Right ventricle myocardium inferior (tissue), 1 donor: ENCODE measurements at regions not wholly inside any gene's neighbourhood (a gene's known extent, or its start where the extent isn't known, plus 50 kb on each side); places are given as distances from the start of the nearest gene placed in this dataset.
"Not testable (repeated sequence)": the region's sequence is repeated elsewhere in the genome, so short reads cannot be mapped to it uniquely, and the experiment has no call there.

Source experiments
- ATAC-seq: fragments of 200-7000 bp; cut with Tn5 transposase; one replicate; pipeline ENCODE4 v1.9.1; 2020; ENCODE audit warnings: mild to moderate bottlenecking, moderate library complexity
- DNase-seq: peaks from one replicate; pipeline ENCODE4 v3.0.0; 2021; ENCODE audit errors: missing footprints
- intact Hi-C: fragments of 100-400 bp; cut with DNase I; formaldehyde crosslinking; loops from one replicate; pipeline ENCODE4 v1.11.0; 2022
- donor health status: DM: no; HTN: yes; CAD: no; lungs with severe emphysema.

GRCh38 chr5:166571668-166572067 is 1719.8 kb upstream of the WWC1 start:
- no peak for ATAC-seq
- no peak for DNase-seq
- intact Hi-C loops: no loop called here

- intact Hi-C loops: no loop called here
- ATAC-seq: no peak
- DNase-seq: no peak
These were observed 1715.1 kb upstream of the WWC1 start for GRCh38 chr5:166576323-166576722.

GRCh38 chr5:166581826-166582225 is 1709.6 kb upstream of the WWC1 start:
- DNase-seq: no peak
- ATAC-seq: no peak
- intact Hi-C loops: no loop called here

DNA sequence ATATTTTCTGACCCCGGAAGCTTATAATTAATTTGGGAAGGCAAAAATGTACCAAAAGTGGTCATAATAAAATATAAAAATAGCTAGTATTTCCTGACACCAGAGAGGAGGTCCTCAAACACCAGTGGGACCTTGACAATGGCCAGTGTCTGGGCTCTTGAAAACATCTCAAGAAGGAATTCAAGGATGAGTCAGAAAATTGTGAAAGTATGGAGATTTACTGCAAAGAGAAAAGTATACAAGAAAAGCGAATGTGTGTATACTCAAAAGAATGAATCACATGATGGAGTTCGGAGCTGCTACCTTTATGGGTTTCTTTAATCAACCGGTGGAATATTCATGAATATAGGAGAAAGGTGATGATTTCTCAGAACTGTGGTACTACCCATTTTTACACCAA is 1709.0 kb upstream of the WWC1 start:
- intact Hi-C loops: no loop called here
- ATAC-seq (no peak), DNase-seq (no peak)

GRCh38 chr5:166594567-166594966 is 1696.9 kb upstream of the WWC1 start:
- no peak for DNase-seq
- intact Hi-C loops: no loop called here
- ATAC-seq: no peak

DNA sequence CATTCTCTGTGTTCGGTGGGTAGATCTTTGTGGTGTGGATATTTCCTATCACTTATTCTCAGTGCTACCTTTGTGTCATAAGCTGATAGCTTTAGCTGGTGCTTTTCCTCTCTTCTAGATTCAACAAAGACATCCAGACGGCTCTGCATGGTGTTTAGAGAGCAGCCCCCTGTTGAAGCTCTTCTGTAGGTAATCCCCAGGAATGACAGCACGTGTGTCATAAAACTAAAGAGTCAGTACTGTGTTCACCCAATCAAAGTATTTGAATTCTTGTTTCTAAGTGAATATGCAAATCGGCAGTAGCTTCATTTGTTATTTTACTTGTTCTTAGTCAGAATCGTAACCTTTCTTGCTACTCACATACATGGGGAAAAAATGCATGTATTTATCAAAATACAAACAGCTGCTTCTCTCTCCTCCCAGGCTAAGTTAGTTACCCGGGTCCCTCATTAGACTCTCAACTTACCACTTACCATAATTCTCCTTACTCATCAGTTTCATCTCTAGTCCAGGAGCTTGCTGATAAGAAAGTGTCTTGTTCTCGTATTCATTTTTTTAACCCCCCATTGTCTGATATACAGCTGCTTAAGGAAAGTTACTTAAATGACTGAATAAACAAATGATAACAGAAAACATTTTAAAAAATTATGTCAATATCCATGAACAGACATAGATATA is 1696.0 kb upstream of the WWC1 start:
- intact Hi-C loops: no loop called here
- no peak for DNase-seq
- no peak for ATAC-seq

DNA sequence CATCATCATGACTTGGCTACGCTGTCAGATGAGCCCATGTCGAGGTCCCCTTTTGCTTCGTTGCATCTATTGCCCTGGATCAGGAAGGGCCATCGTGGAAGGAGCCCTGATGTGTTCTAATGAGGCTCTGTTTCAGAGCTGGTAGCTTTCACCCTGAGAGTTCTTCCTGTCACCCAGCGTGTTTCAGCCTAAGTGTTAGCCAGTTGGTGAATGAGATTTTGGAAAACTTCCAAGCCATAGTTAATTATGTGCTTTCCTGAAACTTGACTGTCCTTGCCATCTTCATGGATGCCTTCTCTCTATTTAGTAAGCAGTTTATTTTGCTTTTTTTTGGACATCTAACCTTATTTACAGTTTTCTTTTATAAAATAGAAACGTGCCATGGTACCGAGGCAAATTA is 1695.4 kb upstream of the WWC1 start:
- no peak for ATAC-seq
- intact Hi-C loops: no loop called here
- no peak for DNase-seq

DNA sequence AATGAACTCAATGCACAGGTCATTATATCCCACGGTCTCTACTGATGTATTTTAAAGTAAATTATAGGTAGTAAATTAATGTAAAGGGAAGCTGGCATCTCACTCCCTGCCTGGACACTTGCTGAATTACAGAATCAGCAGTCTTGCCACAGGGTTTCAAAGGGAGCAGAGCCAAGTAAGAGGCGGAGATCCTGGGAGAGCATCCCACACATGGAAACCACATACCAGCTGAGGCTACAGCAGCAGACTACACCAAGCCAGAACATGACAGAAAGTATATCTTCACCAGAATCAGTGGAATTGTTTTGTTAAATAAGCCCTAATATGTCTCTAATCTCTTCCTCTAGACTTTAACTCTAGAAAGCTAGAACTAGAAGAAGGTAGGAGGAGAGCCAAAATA is 1689.2 kb upstream of the WWC1 start:
- no peak for ATAC-seq
- DNase-seq: no peak
- intact Hi-C loops: no loop called here

- no peak for ATAC-seq
- DNase-seq: no peak
- intact Hi-C loops: no loop called here
These were observed 1673.9 kb upstream of the WWC1 start for GRCh38 chr5:166617507-166617906.

DNA sequence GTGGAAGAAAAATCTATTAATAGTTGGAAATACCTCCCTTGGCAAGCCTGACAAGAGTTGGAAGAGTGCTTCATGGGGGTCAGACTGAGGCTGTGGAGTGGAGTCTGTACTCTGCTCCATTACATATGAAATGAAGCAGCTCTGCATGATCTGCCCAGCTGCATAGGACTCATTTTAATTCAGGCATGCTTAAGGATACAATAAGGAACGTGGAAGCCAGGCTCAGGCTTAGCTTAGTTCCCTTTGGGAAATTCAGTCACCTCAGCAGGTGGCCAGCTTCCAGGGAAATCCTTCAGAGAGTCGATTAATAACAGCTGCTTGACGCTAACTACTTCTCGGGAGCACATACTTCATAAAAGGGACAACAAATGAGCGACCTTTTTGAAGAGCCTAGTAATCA is 1672.9 kb upstream of the WWC1 start:
- DNase-seq: no peak
- ATAC-seq: no peak
- intact Hi-C loops: no loop called here

- DNase-seq (no peak), ATAC-seq (no peak)
- intact Hi-C loops: no loop called here
These were observed 1666.9 kb upstream of the WWC1 start for GRCh38 chr5:166624573-166624972.

DNA sequence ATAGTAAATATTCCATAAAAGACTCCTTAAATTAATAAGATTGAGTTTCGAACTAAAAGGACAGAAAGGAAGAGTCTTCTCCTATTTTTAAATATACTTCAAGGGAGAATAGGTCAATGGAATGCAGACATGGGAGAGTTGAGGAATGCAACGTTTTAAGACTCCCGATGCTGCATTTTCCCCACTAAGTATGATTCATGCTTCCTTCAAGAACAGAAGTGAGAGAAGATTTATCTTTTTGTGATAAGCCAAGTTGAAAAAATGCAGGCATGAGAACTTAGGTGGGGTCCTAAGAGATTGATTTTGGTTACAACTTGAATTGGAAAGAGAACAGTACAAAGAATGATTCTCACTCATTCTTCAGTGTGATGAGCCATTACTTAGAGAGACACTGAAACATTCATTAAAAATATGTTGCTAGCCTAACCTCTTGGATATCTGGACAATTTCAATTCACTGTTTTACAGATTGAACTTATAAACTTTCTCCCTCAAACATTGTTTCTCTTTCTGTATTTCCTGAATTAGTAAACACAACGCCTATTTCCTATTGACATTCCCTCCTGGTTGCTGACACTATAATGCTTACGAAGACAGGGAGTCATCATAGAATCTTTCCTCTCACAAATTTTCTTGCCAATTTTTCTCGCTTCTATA is 1666.1 kb upstream of the WWC1 start:
- DNase-seq (no peak), ATAC-seq (no peak)
- intact Hi-C loops: no loop called here

GRCh38 chr5:166637295-166637694 is 1654.2 kb upstream of the WWC1 start:
- intact Hi-C loops: no loop called here
- DNase-seq: no peak
- no peak for ATAC-seq

- ATAC-seq: no peak
- DNase-seq: no peak
- intact Hi-C loops: no loop called here
These were observed 1652.3 kb upstream of the WWC1 start for GRCh38 chr5:166639151-166639550.

- DNase-seq, ATAC-seq, intact Hi-C loops: not testable (repeated sequence)
These were observed 1651.3 kb upstream of the WWC1 start for GRCh38 chr5:166640136-166640535.

- intact Hi-C loops: no loop called here
- no peak for DNase-seq
- ATAC-seq: no peak
These were observed 1642.7 kb upstream of the WWC1 start for GRCh38 chr5:166648736-166649135.

- intact Hi-C loops: no loop called here
- ATAC-seq (no peak), DNase-seq (no peak)
These were observed 1641.8 kb upstream of the WWC1 start for GRCh38 chr5:166649676-166650075.

DNA sequence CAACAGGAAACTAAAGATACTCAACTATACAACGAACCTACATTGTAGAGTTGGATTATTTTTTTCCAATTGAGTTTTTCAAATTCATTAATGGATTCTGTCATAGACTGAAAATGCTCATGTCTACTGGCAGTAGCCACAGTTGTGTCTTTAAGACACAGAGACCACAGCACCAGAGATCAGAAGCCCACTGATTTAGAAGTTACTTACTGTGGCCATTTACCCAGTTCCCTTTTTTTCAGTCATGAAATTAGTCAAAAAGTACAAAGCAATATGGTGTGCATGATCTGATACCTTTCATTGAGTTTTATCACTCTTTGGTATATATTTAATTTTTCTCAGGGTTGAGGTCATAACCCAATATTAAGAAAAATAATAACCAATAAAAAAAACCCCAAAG is 1640.2 kb upstream of the WWC1 start:
- intact Hi-C loops: no loop called here
- no peak for DNase-seq
- no peak for ATAC-seq

- intact Hi-C loops: no loop called here
- no peak for ATAC-seq
- DNase-seq: no peak
These were observed 1619.6 kb upstream of the WWC1 start for GRCh38 chr5:166671811-166672210.

DNA sequence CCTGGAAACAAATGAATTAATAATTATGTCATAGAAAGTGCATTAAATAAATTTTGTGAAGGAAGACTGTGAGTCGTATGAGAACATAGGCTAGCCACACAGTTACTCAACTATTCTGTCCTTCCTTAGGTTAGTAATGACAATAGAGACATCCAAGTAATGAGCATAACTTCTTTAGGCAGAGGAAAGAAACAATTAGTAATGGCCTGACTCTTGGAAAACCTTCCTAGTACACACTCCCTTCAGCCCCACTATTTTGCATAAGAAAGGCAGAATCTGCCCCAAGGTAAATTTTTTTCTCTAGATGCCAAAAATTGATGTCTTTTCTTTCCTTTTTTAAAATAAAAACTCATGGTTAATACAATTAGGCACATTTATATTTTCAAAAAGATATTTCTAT is 1619.0 kb upstream of the WWC1 start:
- ATAC-seq (no peak), DNase-seq (no peak)
- intact Hi-C loops: no loop called here

GRCh38 chr5:166677891-166678290 is 1613.6 kb upstream of the WWC1 start:
- DNase-seq: no peak
- no peak for ATAC-seq
- intact Hi-C loops: no loop called here
